ENCODE measurements at regions not wholly inside any gene's neighbourhood (a gene's known extent, or its start where the extent isn't known, plus 50 kb on each side); places are given as distances from the start of the nearest gene placed in this dataset.

GRCh38 chr6:114419175-114419574 is 76.4 kb upstream of the HS3ST5 start:
- intact Hi-C loops (cut with micrococcal nuclease), result no loop called here
- Histone ChIP-seq H3K79me2 (ENCODE audit: insufficient read depth, low read length) (no peaks in the 10 kb centered on the region), H2AFZ (ENCODE audit: insufficient read depth, low read depth, low read length, poor library complexity, severe bottlenecking) (no peak overlapping the region)

GRCh38 chr6:114418304-114418972 is 75.6 kb upstream of the HS3ST5 start:
- no peaks in the 10 kb centered on the region for H3K79me2 ChIP-seq (ENCODE audit: insufficient read depth, low read length)
- no peak overlapping the region for H3K27ac Mint-ChIP-seq
- no peaks in the 10 kb centered on the region for H3K36me3 Mint-ChIP-seq
- no peaks in the 10 kb centered on the region for H3K27me3 ChIP-seq (ENCODE audit: control insufficient read depth in 2 of 2, insufficient read depth in 2 of 2, low read length in 2 of 2)
- no peak overlapping the region for H3K27ac ChIP-seq (ENCODE audit: low read depth in 1 of 2, low read length in 2 of 2)
- TF ChIP-seq CTCF (IDR thresholded peaks at IDR 0.05), result no peak
- intact Hi-C loops (cut with micrococcal nuclease), result no loop called here
- no peaks in the 10 kb centered on the region for H3K4me1 Mint-ChIP-seq
- DNase-seq, result no peak
- H4K20me1 ChIP-seq (ENCODE audit: insufficient read depth, low read length), result no peaks in the 10 kb centered on the region
- no peak overlapping the region for H3K9ac ChIP-seq (ENCODE audit: insufficient read depth, low read length, poor library complexity, severe bottlenecking)
- H3K4me3 Mint-ChIP-seq, result no peak overlapping the region
- no peaks in the 10 kb centered on the region for H3K9me3 ChIP-seq (replicated peaks in 1 of 2; ENCODE audit: control insufficient read depth in 1 of 2, insufficient read depth in 1 of 2, low read length in 2 of 2)
- H3K27me3 Mint-ChIP-seq (ENCODE audit: low read depth in 3 of 3), result peaks cover 0 to 2% (median 0%) of the 10 kb centered on the region in 3 donors
- no peaks in the 10 kb centered on the region for H3K4me1 ChIP-seq (ENCODE audit: control insufficient read depth in 1 of 2, insufficient read depth in 2 of 2, low read length in 2 of 2)
- no peak overlapping the region for H3K4me2 ChIP-seq (replicated peaks; ENCODE audit: extremely low read depth, low read length, poor library complexity, severe bottlenecking)
- H3K4me3 ChIP-seq (replicated peaks in 1 of 3; ENCODE audit: low read depth in 2 of 3, low read length in 3 of 3), result no peak overlapping the region
- no peaks in the 10 kb centered on the region for H3K36me3 ChIP-seq (replicated peaks in 1 of 2; ENCODE audit: control insufficient read depth in 1 of 2, insufficient read depth in 2 of 2, low read length in 2 of 2)
- WGBS (ENCODE audit: insufficient coverage), result 100% methylated on average over 2 of the region's 5 CpGs
- H3K9me3 Mint-ChIP-seq, result peaks cover 0 to 3% (median 0%) of the 10 kb centered on the region in 7 donors
- H2AFZ ChIP-seq (ENCODE audit: insufficient read depth, low read depth, low read length, poor library complexity, severe bottlenecking), result no peak overlapping the region

More at GRCh38 chr6:114419175-114419574, 76.4 kb upstream of the HS3ST5 start:
- Mint-ChIP-seq H3K36me3 (no peaks in the 10 kb centered on the region), H3K4me1 (no peaks in the 10 kb centered on the region), H3K27ac (no peak overlapping the region), H3K9me3 (peaks cover 0 to 3% (median 2%) of the 10 kb centered on the region in 7 donors), H3K27me3 (ENCODE audit: low read depth in 3 of 3) (peaks cover 0 to 2% (median 0%) of the 10 kb centered on the region in 3 donors), H3K4me3 (no peak overlapping the region)
- Histone ChIP-seq H3K9me3 (replicated peaks in 1 of 2; ENCODE audit: control insufficient read depth in 1 of 2, insufficient read depth in 1 of 2, low read length in 2 of 2) (no peaks in the 10 kb centered on the region), H3K9ac (ENCODE audit: insufficient read depth, low read length, poor library complexity, severe bottlenecking) (no peak overlapping the region), H3K36me3 (replicated peaks in 1 of 2; ENCODE audit: control insufficient read depth in 1 of 2, insufficient read depth in 2 of 2, low read length in 2 of 2) (no peaks in the 10 kb centered on the region), H3K4me1 (ENCODE audit: control insufficient read depth in 1 of 2, insufficient read depth in 2 of 2, low read length in 2 of 2) (no peaks in the 10 kb centered on the region), H3K27me3 (ENCODE audit: control insufficient read depth in 2 of 2, insufficient read depth in 2 of 2, low read length in 2 of 2) (no peaks in the 10 kb centered on the region), H4K20me1 (ENCODE audit: insufficient read depth, low read length) (no peaks in the 10 kb centered on the region), H3K4me3 (replicated peaks in 1 of 3; ENCODE audit: low read depth in 2 of 3, low read length in 3 of 3) (no peak overlapping the region), H3K4me2 (replicated peaks; ENCODE audit: extremely low read depth, low read length, poor library complexity, severe bottlenecking) (no peak overlapping the region), H3K27ac (ENCODE audit: low read depth in 1 of 2, low read length in 2 of 2) (no peak overlapping the region)
- 89% methylated on average over 1 of the region's 2 CpGs for WGBS (ENCODE audit: insufficient coverage)
- TF ChIP-seq CTCF (IDR thresholded peaks at IDR 0.05), result no peak
- DNase-seq, result no peak
